ENCODE measurements at regions not wholly inside any gene's neighbourhood (a gene's known extent, or its start where the extent isn't known, plus 50 kb on each side); places are given as distances from the start of the nearest gene placed in this dataset.

GRCh38 chr7:80053124-80053523 lies 81.5 kb upstream of the GNAI1 start:
- DNase-seq, result peak in 3 of 4 donors; percentile 15 to 54 (median 29)
- Histone ChIP-seq H3K4me1 (no peaks in the 10 kb centered on the region), H3K27ac (no peak overlapping the region), H3K27me3 (no peaks in the 10 kb centered on the region), H3K9me3 (no peaks in the 10 kb centered on the region), H3K4me3 (no peak overlapping the region), H3K36me3 (replicated peaks in 1 of 2; ENCODE audit: insufficient read depth in 1 of 2, low read depth in 2 of 2) (no peaks in the 10 kb centered on the region)
- TF ChIP-seq POLR2A (IDR thresholded peaks at IDR 0.05) (no peak), CTCF (IDR thresholded peaks at IDR 0.05) (no peak)
- intact Hi-C loops (cut with DNase I), result no loop called here
- WGBS, 2 donors, result 78 to 85% methylated on average over 2 of the region's 2 CpGs
- peak; percentile 40 for ATAC-seq

DNA sequence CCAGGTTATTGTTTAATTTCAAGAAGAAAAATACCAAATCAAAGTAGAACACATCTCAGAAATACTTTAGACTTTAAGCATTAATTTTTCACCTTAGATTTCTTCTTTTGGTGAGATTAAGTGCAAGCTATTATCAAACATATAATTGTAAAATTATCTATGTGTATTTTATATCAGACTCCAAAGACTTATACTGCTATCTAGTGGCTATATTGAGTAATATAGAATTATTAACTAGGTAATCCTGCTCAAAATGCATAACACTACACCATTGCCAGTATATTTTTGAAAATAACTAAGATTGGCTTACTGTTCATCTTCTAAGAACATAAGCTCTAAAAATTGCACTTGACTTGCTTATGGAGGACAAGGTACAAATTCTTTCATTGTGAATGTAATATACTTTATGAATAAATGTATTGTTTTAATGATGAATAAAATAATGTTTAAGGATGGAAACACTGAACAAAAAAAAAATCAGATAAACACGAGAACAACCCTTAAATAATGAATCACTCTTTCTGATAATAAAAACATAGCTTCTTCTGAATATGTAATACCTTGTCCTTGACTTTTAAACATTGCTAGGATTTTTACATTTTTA lies 86.7 kb upstream of the GNAI1 start:
- DNase-seq (no peak), ATAC-seq (no peak)
- no peak for TF ChIP-seq POLR2A (IDR thresholded peaks at IDR 0.05)
- TF ChIP-seq CTCF (IDR thresholded peaks at IDR 0.05), result peak in 2 of 7 experiments; percentile 9
- intact Hi-C loops (cut with DNase I), result no loop called here
- no peak overlapping the region for H3K4me3 ChIP-seq
- H3K9me3 ChIP-seq, result no peaks in the 10 kb centered on the region
- no peaks in the 10 kb centered on the region for H3K27me3 ChIP-seq
- WGBS, 2 donors, result 13 to 17% methylated on average over 1 of the region's 1 CpG
- H3K4me1 ChIP-seq, result no peaks in the 10 kb centered on the region
- no peaks in the 10 kb centered on the region for H3K36me3 ChIP-seq (replicated peaks in 1 of 2; ENCODE audit: insufficient read depth in 1 of 2, low read depth in 2 of 2)
- H3K27ac ChIP-seq, result no peak overlapping the region

DNA sequence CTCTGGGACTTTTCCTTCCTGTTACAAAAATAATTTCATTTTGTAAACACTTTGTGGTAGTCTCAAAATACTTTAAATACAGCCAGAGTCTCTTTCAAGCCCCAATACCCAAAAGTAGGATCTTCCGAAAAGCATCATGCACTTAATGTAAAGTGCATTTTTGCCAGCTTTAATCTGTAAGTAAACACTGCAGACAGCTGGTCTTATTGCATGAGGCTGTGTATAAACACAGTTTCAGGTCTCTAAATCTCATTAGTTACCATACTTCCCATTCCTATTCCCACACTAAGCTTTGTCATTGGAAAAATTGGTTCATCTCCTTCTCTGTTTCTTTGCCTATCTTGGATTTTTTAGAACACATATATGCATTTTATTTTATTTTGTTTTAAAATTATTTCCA lies 87.6 kb upstream of the GNAI1 start:
- Histone ChIP-seq H3K4me3 (no peak overlapping the region), H3K36me3 (replicated peaks in 1 of 2; ENCODE audit: insufficient read depth in 1 of 2, low read depth in 2 of 2) (no peaks in the 10 kb centered on the region), H3K27me3 (no peaks in the 10 kb centered on the region), H3K9me3 (no peaks in the 10 kb centered on the region), H3K27ac (no peak overlapping the region), H3K4me1 (no peaks in the 10 kb centered on the region)
- intact Hi-C loops (cut with DNase I), result no loop called here
- ATAC-seq, result no peak
- DNase-seq, result no peak
- TF ChIP-seq POLR2A (IDR thresholded peaks at IDR 0.05), result no peak
- TF ChIP-seq CTCF (IDR thresholded peaks at IDR 0.05), result no peak
- WGBS, 2 donors, result 63 to 88% methylated on average over 1 of the region's 1 CpG

- Histone ChIP-seq H3K36me3 (replicated peaks in 1 of 2; ENCODE audit: insufficient read depth in 1 of 2, low read depth in 2 of 2) (no peaks in the 10 kb centered on the region), H3K27ac (no peak overlapping the region), H3K27me3 (no peaks in the 10 kb centered on the region), H3K9me3 (no peaks in the 10 kb centered on the region), H3K4me3 (no peak overlapping the region), H3K4me1 (no peaks in the 10 kb centered on the region)
- WGBS, 2 donors, result 71 to 79% methylated on average over 4 of the region's 4 CpGs
- intact Hi-C loops (cut with DNase I), result no loop called here
- DNase-seq (no peak), ATAC-seq (no peak)
- TF ChIP-seq POLR2A (IDR thresholded peaks at IDR 0.05) (no peak), CTCF (IDR thresholded peaks at IDR 0.05) (no peak)
Observed at GRCh38 chr7:80044796-80045195, 89.8 kb upstream of the GNAI1 start.

DNA sequence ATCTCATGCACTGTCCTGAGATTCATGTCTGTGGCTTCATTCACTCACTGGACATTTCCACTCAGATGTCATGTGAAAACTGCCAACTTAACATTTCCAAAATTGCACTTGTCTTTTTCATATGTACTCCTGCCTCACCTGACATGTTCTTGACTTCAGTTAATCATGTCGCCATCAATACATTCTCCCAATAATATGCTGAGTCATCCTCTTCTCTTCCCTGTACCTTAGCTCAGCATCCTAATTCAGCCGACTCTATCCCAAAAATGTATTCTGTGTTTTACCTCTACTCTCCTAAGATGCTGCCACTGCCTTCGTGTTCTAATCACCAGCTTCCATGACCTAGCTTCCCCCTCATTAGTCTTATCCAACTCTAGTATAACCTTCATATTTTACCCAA lies 93.9 kb upstream of the GNAI1 start:
- Histone ChIP-seq H3K9me3 (no peaks in the 10 kb centered on the region), H3K27me3 (no peaks in the 10 kb centered on the region), H3K4me1 (no peaks in the 10 kb centered on the region), H3K4me3 (no peak overlapping the region), H3K27ac (no peak overlapping the region), H3K36me3 (replicated peaks in 1 of 2; ENCODE audit: insufficient read depth in 1 of 2, low read depth in 2 of 2) (no peaks in the 10 kb centered on the region)
- 70 to 76% methylated on average over 3 of the region's 3 CpGs for WGBS, 2 donors
- TF ChIP-seq POLR2A (IDR thresholded peaks at IDR 0.05) (no peak), CTCF (IDR thresholded peaks at IDR 0.05) (no peak)
- intact Hi-C loops (cut with DNase I), result no loop called here
- DNase-seq (no peak), ATAC-seq (no peak)
